GM19468 (cell line): ENCODE measurements at regions not wholly inside any gene's neighbourhood (a gene's known extent, or its start where the extent isn't known, plus 50 kb on each side); places are given as distances from the start of the nearest gene placed in this dataset.
"Not testable (repeated sequence)": the region's sequence is repeated elsewhere in the genome, so short reads cannot be mapped to it uniquely, and the experiment has no call there.

Experiments used
- ATAC-seq: cut with Tn5 transposase; IDR thresholded peaks from one replicate; pipeline ENCODE4 v1.9.1; 2021; ENCODE audit warnings: mild to moderate bottlenecking, moderate library complexity, moderate number of reproducible peaks; ENCODE audit not compliant: unreplicated experiment; ENCODE audit errors: extremely low read depth

GRCh38 chr7:66529883-66530610 lies 98.6 kb upstream of the KCTD7 start:
- ATAC-seq = no peak

- ATAC-seq = no peak
Measured at GRCh38 chr7:66535414-66536329, 93.0 kb upstream of the KCTD7 start.

- ATAC-seq = no peak
Measured at GRCh38 chr7:66537380-66537779, 91.3 kb upstream of the KCTD7 start.

GRCh38 chr7:66537876-66538275 lies 90.8 kb upstream of the KCTD7 start:
- ATAC-seq = no peak

- no peak for ATAC-seq
Measured at GRCh38 chr7:66539264-66539623, 89.4 kb upstream of the KCTD7 start.

GRCh38 chr7:66539902-66540375 lies 88.7 kb upstream of the KCTD7 start:
- no peak for ATAC-seq

GRCh38 chr7:66542049-66542448 lies 86.6 kb upstream of the KCTD7 start:
- no peak for ATAC-seq

- no peak for ATAC-seq
Measured at GRCh38 chr7:66542528-66543269, 86.0 kb upstream of the KCTD7 start.

- no peak for ATAC-seq
Measured at GRCh38 chr7:66549466-66549865, 79.2 kb upstream of the KCTD7 start.

- no peak for ATAC-seq
Measured at GRCh38 chr7:66553001-66553400, 75.7 kb upstream of the KCTD7 start.

- not testable (repeated sequence) for ATAC-seq
Measured at GRCh38 chr7:66553675-66554074, 75.0 kb upstream of the KCTD7 start.

GRCh38 chr7:66554291-66554690 lies 74.4 kb upstream of the KCTD7 start:
- ATAC-seq = not testable (repeated sequence)

GRCh38 chr7:66554842-66555430 lies 73.7 kb upstream of the KCTD7 start:
- ATAC-seq = not testable (repeated sequence)

GRCh38 chr7:66556177-66556548 lies 72.5 kb upstream of the KCTD7 start:
- ATAC-seq = no peak

- no peak for ATAC-seq
Measured at GRCh38 chr7:66556549-66557213, 72.0 kb upstream of the KCTD7 start.

- ATAC-seq = no peak
Measured at GRCh38 chr7:66557214-66558200, 71.2 kb upstream of the KCTD7 start.

GRCh38 chr7:66558201-66558641 lies 70.5 kb upstream of the KCTD7 start:
- ATAC-seq = no peak

GRCh38 chr7:66558660-66559465 lies 69.8 kb upstream of the KCTD7 start:
- no peak for ATAC-seq
